Calu3 (cell line): ENCODE measurements at regions not wholly inside any gene's neighbourhood (a gene's known extent, or its start where the extent isn't known, plus 50 kb on each side); places are given as distances from the start of the nearest gene placed in this dataset.

Experiments
- BruUV-seq: library from RNA; stranded (reverse); fragments of 400-500 nt; replicated peaks from 2 replicates; lab custom pipeline; 2021; lab: Mats Ljungman, UMichigan
- CTCF ChIA-PET: fragments of 300-600 bp; sonication (Branson Sonifier 250); formaldehyde crosslinking; loops from one replicate; lab custom pipeline; 2022; ENCODE audit warnings: antibody characterized with exemption; lab: Charles Lee
- DNase-seq: peaks from one replicate; pipeline ENCODE4 v3.0.0; 2022
- H3K27ac Mint-ChIP-seq: one replicate; pipeline ENCODE4 v1.8.0; 2022; ENCODE audit warnings: mixed read lengths; ENCODE audit not compliant: unreplicated experiment
- H3K27me3 Mint-ChIP-seq: one replicate; pipeline ENCODE4 v1.8.0; 2022; ENCODE audit warnings: mixed read lengths; ENCODE audit not compliant: unreplicated experiment
- H3K36me3 Mint-ChIP-seq: one replicate; pipeline ENCODE4 v1.8.0; 2022; ENCODE audit warnings: mild to moderate bottlenecking, moderate library complexity, mixed read lengths; ENCODE audit not compliant: insufficient read depth, unreplicated experiment
- H3K4me1 Mint-ChIP-seq: one replicate; pipeline ENCODE4 v1.8.0; 2022; ENCODE audit warnings: mild to moderate bottlenecking, low read depth, mixed read lengths; ENCODE audit not compliant: unreplicated experiment
- H3K4me3 Mint-ChIP-seq: one replicate; pipeline ENCODE4 v1.8.0; 2022; ENCODE audit warnings: mild to moderate bottlenecking, low read depth, moderate library complexity, mixed read lengths; ENCODE audit not compliant: unreplicated experiment
- H3K9me3 Mint-ChIP-seq: one replicate; pipeline ENCODE4 v1.8.0; 2022; ENCODE audit warnings: low read depth, mixed read lengths; ENCODE audit not compliant: unreplicated experiment
- intact Hi-C: fragments of 100-400 bp; cut with micrococcal nuclease; formaldehyde crosslinking; loops from one replicate; pipeline ENCODE4 v1.10.0; 2022; ENCODE audit not compliant: unreplicated experiment
- TF ChIP-seq, protein P1 (sequence below): fragments of 200-600 bp; IDR thresholded peaks from one replicate; pipeline ENCODE4 v1.8.0; 2022; ENCODE audit warnings: antibody characterized with exemption; ENCODE audit not compliant: unreplicated experiment

- Mint-ChIP-seq H3K27me3 (no peaks in the 10 kb centered on the region), H3K4me1 (no peaks in the 10 kb centered on the region), H3K4me3 (no peak overlapping the region), H3K27ac (no peak overlapping the region), H3K36me3 (no peaks in the 10 kb centered on the region), H3K9me3 (no peaks in the 10 kb centered on the region)
- BruUV-seq = no TSS peak
- TF ChIP-seq, protein P1, sequence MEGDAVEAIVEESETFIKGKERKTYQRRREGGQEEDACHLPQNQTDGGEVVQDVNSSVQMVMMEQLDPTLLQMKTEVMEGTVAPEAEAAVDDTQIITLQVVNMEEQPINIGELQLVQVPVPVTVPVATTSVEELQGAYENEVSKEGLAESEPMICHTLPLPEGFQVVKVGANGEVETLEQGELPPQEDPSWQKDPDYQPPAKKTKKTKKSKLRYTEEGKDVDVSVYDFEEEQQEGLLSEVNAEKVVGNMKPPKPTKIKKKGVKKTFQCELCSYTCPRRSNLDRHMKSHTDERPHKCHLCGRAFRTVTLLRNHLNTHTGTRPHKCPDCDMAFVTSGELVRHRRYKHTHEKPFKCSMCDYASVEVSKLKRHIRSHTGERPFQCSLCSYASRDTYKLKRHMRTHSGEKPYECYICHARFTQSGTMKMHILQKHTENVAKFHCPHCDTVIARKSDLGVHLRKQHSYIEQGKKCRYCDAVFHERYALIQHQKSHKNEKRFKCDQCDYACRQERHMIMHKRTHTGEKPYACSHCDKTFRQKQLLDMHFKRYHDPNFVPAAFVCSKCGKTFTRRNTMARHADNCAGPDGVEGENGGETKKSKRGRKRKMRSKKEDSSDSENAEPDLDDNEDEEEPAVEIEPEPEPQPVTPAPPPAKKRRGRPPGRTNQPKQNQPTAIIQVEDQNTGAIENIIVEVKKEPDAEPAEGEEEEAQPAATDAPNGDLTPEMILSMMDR = no peak
- intact Hi-C loops = no loop called here
- DNase-seq = no peak
- CTCF ChIA-PET = no interaction called here
Observed at GRCh38 chr6:48570656-48571055, 459.7 kb upstream of the PTCHD4 start.

- intact Hi-C loops = no loop called here
- TF ChIP-seq, protein P1 = no peak
- H3K27me3 Mint-ChIP-seq = no peaks in the 10 kb centered on the region
- no peak for DNase-seq
- no peaks in the 10 kb centered on the region for H3K36me3 Mint-ChIP-seq
- no peaks in the 10 kb centered on the region for H3K4me1 Mint-ChIP-seq
- no TSS peak for BruUV-seq
- no peak overlapping the region for H3K4me3 Mint-ChIP-seq
- no peak overlapping the region for H3K27ac Mint-ChIP-seq
- CTCF ChIA-PET = no interaction called here
- H3K9me3 Mint-ChIP-seq = no peaks in the 10 kb centered on the region
Observed at GRCh38 chr6:48568856-48569255, 457.9 kb upstream of the PTCHD4 start.

DNA sequence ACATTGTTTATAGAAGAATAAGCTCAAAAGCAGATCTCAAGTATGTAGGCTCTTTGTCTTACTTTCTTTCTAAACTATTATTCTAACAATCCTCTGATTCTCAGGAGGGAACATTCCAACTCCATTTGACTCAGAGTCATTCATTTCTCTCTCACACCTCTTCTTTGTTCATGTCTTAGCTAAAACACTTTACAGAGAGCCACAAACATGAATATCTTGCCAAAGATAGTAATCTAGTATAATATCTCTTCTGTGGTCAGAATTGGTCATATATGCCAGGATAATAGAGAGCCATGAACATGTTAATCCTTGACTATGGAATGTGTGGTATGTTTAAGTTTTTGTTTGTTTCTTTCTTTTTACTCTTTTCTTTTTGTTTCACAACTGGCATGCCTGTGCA lies 456.0 kb upstream of the PTCHD4 start:
- Mint-ChIP-seq H3K27me3 (no peaks in the 10 kb centered on the region), H3K9me3 (no peaks in the 10 kb centered on the region), H3K4me1 (no peaks in the 10 kb centered on the region), H3K36me3 (no peaks in the 10 kb centered on the region), H3K4me3 (no peak overlapping the region), H3K27ac (no peak overlapping the region)
- DNase-seq = no peak
- CTCF ChIA-PET = interaction anchor here (1.2 kb wide), 1 partner anchor 12 kb away, joined by 3 read pairs; no protein-coding TSS in a partner anchor
- TF ChIP-seq, protein P1 = no peak
- BruUV-seq = no TSS peak
- intact Hi-C loops = no loop called here

DNA sequence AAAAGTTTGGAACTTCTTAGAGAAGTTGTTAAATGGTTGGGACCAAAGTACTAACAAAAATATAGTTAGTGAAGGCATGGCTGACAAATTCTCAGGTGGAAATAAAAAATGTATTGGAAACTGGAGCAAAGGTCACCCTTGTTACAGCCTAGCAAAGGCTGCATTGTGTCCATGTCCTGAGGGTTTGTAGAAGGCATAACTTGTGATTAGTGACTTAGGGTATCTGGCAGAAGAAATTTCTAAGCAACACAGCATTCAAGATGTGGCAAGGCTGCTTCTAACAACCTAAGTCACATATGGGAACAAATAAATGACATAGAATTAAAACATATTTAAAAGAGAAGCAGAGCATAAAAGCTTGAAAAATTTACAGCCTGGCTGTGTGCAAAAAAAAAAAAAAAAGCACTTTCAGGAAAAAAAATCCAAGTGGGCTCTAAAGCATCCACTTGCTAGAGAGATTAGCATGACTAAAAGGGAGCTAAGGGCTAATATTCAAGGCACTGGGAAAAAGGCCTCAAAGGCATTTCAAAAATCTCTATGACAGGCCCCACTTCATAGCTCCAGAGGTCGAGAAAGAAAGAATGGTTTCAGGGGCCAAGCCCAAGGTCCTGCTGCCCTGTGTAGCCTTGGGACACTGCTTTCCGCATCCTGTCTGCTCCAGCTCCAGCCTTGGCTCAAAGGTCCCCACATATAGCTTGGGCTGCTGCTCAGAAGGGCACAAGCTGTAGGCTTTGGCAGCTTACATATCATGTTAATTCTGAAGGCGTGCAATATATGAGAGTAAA lies 453.2 kb upstream of the PTCHD4 start:
- no TSS peak for BruUV-seq
- H3K9me3 Mint-ChIP-seq = no peaks in the 10 kb centered on the region

More for the DNA sequence above, 453.2 kb upstream of the PTCHD4 start:
- Mint-ChIP-seq H3K36me3 (no peaks in the 10 kb centered on the region), H3K4me1 (peaks cover 9% of the 10 kb centered on the region), H3K27ac (no peak overlapping the region), H3K4me3 (no peak overlapping the region), H3K27me3 (no peaks in the 10 kb centered on the region)
- TF ChIP-seq, protein P1 = no peak
- intact Hi-C loops = no loop called here
- CTCF ChIA-PET = interaction anchor here (0.6 kb wide), 1 partner anchor 16 kb away, joined by 3 read pairs; no protein-coding TSS in a partner anchor
- DNase-seq = no peak
